ENCODE measurements at regions not wholly inside any gene's neighbourhood (a gene's known extent, or its start where the extent isn't known, plus 50 kb on each side); places are given as distances from the start of the nearest gene placed in this dataset.

DNA sequence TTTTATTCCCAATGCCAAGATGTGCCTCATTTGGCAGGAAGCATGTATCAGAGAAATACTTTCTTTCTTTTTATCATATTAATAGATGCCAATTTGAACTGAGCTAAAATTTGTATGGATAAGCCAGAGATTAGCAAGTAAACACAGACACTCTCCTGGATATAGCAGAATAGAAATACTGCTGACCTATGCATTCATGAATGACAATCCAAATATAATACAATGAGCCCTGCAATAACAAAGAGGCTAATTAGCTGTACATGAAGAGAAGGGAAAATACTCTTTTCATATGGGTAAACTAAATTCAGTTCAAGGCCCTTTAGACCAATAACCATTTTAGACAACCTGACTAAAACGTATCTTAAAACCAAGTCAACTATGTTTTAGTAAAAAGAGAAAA, 388.1 kb upstream of the NR5A2 start:
- DNase-seq (ENCODE audit: low read depth) = no peak

DNA sequence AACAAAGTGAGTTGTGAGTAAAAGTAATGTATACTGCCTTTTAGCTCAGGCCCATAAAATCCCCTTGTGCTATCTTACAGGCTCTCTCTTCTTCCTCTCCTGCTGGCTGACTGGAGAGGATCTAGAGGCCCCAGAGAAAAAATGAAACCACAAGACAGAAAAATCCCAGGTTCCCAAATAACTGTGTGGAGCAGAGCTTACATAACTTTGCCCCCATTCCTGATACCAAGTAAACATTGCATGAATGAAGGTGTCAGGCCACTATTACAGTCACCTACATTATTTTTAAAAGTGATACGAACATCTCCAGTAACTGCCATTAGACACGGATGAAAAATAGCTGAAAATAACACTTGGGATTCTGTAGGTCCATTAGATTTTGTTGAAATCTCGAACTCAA, 386.0 kb upstream of the NR5A2 start:
- DNase-seq (ENCODE audit: low read depth) = no peak

DNA sequence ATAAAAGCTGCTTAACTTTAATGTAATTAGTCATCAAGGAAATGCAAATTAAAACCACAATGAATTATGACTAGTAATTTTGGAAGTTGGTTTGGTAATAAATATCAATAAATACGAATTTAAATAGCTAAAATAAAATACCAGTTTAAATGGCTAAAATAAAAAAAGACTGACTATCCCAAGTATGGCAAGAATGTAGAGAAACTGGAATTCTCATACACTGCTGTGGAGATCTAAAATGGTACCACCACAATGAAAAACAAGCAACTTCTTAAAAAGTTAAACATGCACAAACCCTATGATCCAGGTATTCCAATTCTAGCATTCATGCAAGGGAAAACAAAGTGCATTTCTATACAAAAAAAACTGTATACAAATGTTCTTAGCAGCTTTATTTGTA, 382.6 kb upstream of the NR5A2 start:
- DNase-seq (ENCODE audit: low read depth) = no peak

DNA sequence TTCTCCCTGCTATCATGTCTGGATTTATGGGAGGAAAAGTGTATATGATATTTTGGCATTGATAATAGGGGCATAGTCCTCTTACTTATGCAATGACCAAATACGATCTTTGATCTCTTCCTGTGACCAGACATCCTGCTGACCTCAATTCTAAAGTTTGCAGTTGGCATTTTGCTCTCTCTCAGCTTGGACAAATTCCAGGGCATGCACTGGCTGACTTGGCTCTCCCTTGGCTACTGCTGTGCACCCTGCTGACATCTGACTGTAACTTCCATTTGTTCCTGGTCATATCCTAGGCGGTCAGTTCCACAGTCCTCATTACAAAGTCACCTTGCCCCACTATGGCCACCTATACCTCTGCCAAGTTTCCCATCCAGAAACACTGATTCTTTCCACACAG, 380.7 kb upstream of the NR5A2 start:
- DNase-seq (ENCODE audit: low read depth) = no peak

DNA sequence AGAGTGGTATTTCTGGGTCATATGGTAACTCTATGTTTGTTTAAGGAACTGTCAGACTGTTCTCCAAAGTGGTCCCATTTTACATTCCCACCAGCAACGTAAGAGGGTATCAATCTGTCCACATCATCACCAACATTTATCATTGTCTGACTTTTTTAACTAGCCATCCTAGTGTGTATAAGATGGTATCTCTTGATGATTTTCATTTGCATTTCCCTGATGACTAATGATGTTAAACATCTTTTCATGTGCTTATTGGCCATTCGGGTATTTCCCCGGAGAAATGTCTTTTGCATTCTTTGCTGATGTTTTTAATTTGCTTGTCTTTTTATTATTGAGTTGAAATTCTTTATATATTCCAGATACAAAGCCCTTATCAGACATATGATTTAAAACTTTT, 370.1 kb upstream of the NR5A2 start:
- no peak for DNase-seq (ENCODE audit: low read depth)

DNA sequence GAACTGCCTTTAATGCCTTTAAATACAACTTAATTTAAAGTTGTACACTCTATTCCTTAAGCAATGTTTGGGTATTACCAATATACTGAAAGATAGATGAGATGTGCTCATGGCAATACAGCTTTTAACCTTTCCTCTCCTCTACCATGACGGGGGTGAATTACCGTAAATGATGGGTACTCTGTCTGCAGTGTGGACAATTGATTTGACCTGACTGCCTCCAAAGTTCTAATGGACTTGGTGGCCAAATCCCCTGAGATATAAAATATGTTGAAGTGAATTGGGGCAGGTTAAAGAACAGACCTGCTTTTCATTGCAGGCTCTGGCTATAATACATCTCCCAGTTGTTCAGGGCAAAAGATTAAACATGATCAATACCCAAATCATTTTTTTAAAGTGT, 367.4 kb upstream of the NR5A2 start:
- no peak for DNase-seq (ENCODE audit: low read depth)

DNA sequence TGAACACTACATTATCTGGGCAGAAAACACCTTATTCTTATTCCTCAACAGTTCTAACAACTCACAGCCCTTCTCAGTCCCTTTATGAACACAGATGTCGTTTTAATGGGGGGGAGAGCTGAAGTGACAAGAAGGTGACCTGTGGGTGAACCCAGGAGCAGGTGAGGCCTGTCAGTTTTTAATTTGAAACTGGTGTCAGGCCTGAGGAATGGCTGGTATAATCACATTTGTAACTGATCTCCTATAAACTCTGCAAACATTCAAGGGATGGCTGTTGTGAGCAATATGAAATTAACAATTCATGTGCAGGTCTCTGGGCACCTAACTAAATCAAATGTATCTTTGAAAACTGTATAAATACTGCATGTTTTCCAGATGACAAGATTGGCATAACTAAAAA, 362.1 kb upstream of the NR5A2 start:
- no peak for DNase-seq (ENCODE audit: low read depth)

DNA sequence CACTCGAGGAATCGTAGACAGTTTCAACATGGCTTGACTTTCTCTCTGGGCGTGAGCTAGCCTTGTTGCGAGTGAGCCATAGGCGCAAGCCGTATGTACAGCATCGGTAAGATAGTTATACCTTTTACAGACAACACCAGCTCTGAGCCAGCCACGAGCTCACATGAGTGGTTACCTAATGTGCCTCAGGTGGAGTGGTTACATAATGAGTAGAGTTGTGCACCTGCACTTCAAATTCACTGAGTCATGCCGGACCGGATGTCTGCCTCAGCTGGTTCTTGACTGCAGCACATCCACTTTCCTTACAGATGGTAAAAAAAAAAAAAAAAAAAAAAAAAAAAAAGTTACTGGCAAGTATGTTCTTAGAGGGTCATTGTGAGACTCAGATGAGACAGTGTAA, 360.4 kb upstream of the NR5A2 start:
- DNase-seq (ENCODE audit: low read depth) = no peak

DNA sequence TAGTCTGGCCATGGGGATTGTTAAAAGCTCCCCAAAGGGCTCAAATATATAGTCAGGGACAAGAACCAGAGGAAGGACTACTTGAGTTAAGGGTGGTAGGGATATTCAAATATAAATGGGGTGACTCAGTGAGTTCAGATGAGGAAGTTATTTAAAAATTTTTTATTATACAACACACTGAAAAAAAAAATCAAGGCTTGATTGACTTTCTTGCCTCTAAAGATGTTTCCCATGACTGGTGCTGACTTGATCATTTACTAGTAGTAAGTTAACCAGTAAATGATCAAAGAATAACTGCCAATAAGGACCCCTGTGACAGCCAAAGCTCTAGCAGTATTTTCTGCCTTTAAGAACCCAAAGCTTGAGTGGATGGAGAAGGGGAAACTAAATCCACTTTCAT, 357.6 kb upstream of the NR5A2 start:
- DNase-seq (ENCODE audit: low read depth) = no peak

DNA sequence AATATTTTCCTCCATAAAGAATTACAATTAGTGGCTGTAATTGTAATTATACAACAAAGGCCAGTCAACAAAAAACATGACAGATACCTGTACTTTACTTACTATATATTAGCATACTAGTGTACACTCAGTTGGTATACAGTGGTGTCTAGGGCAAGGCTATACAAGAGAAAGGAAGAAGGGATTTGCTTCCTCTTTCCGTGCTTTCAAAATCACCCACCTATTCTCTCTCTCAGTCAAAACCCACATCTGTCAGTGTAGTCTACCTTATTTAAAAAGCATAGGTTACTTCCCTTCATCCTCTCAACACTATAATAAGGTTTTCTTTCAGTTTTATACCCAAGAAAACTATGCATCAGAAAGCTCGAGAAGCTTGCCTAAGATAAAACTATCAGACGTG, 355.8 kb upstream of the NR5A2 start:
- no peak for DNase-seq (ENCODE audit: low read depth)

DNA sequence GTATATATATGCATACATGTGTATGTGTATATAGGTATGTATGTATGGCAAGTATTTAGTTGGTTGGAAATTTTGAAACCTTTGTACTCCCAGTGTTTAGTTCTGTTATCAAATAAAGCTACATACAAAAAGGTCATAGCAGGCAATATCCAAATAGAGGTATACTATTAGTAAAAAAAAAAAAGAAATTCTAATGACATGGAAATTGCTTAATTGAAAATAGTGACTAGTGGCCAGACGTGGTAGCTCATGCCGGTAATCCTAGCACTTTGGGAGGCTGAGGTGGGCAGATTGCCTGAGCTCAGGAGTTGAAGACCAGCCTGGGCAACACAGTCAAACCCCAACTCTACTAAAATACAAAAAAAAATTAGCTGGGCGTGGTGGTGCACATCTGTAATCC, 351.6 kb upstream of the NR5A2 start:
- DNase-seq (ENCODE audit: low read depth) = no peak

DNA sequence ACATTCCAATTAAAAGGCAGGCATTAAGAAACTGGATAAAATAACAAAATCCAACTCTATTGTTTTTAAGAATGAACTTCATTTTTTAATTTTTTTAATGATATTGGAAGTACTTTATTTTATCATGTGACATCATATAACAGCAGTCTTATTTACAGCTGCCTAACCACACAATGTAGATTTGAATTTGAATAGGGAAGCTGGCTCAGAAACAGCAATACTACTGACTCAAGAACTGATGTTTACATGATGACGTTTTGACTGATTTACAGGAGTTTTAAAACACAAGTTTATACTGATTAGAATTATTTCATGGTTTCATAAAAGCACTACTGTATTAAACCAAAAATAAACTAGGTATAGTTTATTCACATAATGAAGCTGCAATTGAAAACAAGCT, 348.7 kb upstream of the NR5A2 start:
- no peak for DNase-seq (ENCODE audit: low read depth)

DNA sequence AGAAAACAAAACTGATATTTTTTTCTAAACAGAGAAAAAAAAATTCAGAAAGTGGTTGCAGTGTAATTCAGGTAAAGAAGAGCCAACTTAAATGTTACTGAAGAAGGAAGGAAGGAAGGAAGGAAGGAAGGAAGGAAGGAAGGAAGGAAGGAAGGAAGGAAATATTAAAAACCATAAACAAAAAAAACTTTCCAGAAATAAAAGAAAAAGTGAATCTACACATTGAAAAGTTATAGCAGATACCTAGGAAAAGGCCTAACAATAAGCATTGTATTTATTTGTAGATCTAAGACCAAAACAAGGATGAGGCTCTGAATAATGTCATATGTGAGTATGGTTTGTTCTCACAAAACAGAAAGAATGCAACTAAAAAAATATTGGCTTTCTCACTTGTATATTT, 345.4 kb upstream of the NR5A2 start:
- DNase-seq (ENCODE audit: low read depth) = no peak

DNA sequence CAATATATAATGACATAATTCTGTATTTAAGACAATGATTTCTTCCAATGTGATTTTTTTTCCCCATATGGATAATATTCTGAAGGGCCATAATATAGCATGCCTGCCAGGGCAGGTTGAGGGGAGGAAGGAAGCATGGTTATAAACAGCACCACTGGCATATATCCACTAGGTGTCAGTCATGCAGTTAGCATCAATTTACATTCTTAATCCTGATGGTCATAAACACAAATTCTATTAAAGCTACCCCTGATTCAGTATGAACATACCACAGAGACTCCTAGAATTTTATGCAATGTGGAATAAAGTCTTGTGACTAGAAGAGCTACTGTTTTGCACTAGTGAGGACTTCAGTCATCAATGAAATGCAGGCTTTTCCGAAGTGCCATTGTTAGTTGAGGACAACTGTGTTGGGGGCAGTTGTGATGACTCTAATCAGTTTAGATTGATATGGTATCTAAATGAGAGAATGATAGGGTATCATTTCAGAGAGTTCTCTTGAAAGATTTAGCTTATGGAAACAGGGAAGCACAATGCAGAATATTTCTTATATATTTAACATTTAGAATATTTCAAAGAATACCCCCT, 342.7 kb upstream of the NR5A2 start:
- no peak for DNase-seq (ENCODE audit: low read depth)

DNA sequence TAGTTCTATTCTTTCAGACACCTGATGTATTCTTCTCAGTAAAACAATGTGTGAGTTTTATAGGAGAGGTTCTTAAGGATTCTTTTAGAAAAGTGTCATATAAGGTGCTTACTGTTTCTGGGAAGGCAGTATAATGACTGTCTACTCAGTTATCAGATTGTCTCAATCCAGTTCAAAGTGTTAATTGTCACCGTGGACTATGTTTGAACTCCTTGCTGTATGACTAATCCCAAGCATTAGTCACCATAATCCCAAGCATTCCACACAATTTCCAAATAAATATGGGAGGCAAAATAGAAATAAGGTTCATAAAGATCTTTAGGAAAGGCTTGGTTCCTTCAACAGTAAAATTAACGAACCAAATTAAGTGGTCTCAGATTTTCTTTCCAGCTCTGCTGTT, 342.1 kb upstream of the NR5A2 start:
- DNase-seq (ENCODE audit: low read depth) = no peak

DNA sequence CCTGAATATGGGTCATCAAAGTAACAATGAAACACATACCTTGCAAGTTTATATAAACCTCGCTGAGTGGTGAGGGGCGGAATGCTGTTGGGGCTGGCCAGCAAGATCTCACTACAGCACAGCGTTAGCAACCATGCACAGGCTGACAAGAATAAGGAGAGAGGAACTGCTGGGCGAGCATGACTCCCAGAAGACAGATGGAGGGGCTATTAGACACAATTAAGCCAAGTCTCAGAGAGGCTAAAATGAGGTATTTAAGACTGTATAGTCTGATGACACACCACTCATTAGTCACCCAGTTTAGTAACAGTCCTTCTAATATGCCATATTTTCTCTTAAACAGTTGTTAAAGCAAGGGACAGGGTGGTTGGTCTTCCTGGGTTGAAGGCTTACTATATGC, 340.2 kb upstream of the NR5A2 start:
- no peak for DNase-seq (ENCODE audit: low read depth)

DNA sequence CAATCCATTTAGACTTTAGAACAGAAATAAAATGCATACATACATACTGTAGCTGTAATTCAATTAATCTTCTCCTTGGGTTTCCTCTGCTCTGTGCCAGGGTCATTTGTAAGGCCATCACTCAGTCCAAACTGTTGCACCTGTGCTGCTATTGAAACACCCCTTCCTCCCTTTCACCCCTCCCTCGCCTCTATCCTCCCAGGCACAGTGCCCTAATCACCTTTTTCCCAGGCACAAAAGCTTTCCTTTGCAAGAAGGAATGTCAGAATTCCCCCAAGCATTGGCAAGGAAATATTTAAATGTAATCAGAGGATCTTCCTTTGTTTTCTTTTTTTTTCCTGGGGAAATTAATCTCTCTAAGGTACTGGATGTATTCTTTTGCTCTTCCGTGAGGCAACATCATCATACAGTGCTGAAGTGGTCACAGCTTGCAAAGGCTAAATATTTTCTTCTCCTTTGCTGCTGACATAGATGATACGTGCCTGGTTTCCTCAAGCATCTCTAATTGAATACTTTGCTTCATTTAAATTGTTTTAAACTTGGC, 339.3 kb upstream of the NR5A2 start:
- no peak for DNase-seq (ENCODE audit: low read depth)

DNA sequence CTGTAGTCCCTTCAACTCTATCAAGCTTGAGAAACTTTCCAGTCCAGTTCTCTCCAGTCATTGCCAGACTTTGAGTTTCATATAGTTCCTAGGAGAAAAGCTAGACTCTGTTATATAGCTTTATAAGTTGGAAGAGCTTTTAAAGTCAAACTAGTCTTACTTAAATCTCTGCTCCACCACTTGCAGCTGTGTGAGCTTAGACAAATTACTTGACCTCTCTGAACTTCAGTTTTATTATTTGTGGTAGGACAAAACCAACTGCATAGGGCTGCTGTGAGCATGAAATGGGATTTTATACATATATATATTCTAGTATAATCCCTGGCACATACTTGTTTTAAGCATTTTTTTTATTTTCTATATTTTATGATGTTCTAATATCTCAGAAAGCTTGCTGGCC, 338.7 kb upstream of the NR5A2 start:
- DNase-seq (ENCODE audit: low read depth) = no peak

DNA sequence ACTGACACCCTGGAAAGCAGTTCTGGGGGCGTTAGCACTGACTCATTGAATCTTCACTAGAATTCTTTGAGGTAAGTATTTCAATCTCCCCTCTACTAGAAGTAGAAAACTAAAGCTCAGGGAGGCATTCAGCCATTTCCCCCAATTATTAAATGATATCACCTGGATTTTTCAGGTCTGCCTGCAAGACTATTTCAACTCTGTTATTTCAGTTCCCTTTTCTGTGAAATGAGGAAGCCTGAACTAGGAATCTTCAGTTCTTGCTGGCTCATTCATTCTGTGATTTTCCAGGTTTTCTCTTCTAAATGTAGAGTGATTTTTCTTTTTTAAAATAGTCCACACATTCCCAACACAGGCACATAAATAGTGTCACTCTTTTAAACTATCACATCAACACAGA, 337.0 kb upstream of the NR5A2 start:
- DNase-seq (ENCODE audit: low read depth) = no peak

DNA sequence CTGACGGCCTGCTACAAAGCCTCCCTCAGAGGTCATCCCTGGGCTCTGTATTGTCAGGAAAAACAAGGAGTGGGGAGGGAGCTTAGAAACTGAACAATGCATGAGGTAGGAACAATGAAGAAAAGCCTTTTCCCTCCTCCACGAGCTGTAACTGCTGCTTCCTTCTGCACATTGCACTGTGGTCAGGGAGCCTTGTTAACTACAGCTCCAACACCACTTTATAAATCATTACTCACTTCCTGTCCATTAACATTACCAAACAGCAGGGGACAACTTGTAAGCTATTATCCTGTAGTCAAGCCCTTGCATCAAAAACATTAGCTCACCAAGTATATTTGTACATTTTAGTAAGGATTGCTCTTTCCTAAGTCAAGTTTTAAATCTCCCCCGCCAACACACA, 336.0 kb upstream of the NR5A2 start:
- DNase-seq (ENCODE audit: low read depth) = no peak

DNA sequence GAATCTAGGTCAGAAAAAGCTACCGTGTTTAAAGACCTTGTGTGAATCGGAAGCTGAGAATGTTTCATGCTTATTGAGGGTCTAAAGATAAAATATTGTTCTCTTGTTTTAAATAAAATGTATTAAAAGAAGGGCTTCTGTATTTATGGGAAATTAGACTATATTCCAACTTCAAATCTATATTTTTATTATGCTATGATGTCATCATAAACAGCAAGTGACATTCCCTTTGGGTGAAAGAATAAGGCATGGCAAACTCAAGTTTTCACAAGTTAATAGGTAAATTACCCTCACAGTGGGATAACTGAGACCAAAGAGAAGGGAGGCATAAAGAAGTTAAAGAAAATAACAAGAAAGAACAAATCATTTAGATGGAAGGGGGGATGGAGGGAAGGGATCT, 333.8 kb upstream of the NR5A2 start:
- DNase-seq (ENCODE audit: low read depth) = no peak

DNA sequence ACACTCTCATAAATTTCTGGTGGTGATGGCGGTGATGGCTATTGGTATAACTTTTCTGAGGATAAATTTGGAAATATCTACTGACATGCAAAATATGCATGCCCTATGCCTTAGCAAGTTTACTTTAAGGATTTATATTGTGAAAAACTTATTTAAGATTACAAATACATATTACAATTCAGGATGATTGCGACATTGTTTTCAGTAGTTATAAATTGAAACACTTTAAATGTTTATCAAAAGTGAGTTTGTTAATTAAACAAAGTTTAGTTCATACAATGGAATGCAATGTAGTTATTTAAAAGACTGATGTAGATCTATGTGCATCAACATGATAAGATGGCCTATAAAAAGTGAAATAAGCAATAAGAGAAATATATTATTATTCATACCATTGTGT, 331.3 kb upstream of the NR5A2 start:
- DNase-seq (ENCODE audit: low read depth) = no peak

DNA sequence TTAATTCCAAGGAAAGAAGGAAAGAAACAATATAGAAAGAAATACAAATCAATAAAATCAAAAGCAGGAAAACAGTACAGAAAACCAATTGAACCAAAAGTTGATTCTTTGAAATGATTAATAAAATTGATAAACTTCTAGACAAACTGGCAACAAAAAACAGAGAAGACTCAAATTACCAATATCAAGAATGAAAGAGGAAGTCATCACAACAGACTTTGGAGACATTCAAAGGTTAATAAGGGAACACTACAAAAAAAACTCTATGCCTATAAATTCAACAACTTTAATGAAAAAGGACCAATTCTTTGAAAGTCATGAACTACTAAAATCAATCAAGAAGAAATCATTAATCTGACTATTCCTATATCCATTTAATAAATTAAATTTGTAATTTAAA, 329.3 kb upstream of the NR5A2 start:
- DNase-seq (ENCODE audit: low read depth) = no peak

DNA sequence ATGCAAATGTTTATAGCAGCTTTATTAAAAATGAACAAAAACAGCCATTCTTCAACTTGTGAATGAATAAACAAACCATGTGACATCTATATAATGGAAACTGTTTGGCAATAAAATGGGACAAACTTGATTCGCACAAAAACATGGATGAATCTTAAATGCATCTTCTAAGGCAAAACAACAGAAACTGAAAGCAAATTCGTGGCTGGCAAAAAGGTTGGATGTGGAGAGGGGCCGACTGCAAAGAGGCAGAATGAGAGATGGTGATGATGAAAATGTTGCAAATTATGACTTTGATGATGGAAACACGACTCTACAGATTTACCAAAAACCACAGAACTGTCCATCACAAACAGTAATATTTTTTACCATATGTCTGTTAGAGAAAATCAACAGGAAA, 327.0 kb upstream of the NR5A2 start:
- DNase-seq (ENCODE audit: low read depth) = no peak

DNA sequence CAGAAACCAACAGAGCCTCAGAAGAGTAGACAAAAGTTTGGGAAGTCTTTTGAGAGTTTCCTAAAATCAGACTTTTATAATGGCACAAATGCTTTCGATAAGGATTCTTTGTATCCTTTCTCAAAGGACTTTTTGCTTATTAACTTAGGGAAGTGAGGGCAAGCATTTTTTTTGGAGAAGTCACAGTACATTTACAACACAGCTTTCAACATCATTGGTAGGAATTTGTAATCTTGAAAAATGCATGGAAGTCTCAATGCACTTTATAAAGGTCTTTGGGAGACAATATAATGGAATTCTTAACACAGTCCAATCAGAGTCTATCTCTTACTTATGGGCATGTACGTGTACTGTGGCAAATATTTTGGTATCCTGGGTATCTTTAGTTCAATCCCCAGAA, 325.8 kb upstream of the NR5A2 start:
- no peak for DNase-seq (ENCODE audit: low read depth)
